Activated CD4-positive, alpha-beta T cell treated with anti-CD3 and anti-CD28 coated beads, Interleukin-2, amount 50 U/mL, for 24 hours (primary cell): ENCODE measurements at regions not wholly inside any gene's neighbourhood (a gene's known extent, or its start where the extent isn't known, plus 50 kb on each side); places are given as distances from the start of the nearest gene placed in this dataset.
"Not testable (repeated sequence)": the region's sequence is repeated elsewhere in the genome, so short reads cannot be mapped to it uniquely, and the experiment has no call there.

Experiments used
- DNase-seq, 2 donors: peaks; one replicate each; pipeline ENCODE4 v3.0.0-alpha.2; 2020; ENCODE audit warnings: low read depth in 1 of 2, low spot score in 1 of 2

- DNase-seq: no peak
Observed at GRCh38 chrX:65883556-65883955, 156.3 kb downstream of the VSIG4 start.

- no peak for DNase-seq
Observed at GRCh38 chrX:65879977-65880799, 159.7 kb downstream of the VSIG4 start.

GRCh38 chrX:65878456-65878855, 161.4 kb downstream of the VSIG4 start:
- DNase-seq: no peak

GRCh38 chrX:65877953-65878352, 161.9 kb downstream of the VSIG4 start:
- no peak for DNase-seq

GRCh38 chrX:65875614-65876013, 164.3 kb downstream of the VSIG4 start:
- not testable (repeated sequence) for DNase-seq

GRCh38 chrX:65874765-65875164, 165.1 kb downstream of the VSIG4 start:
- DNase-seq: no peak

- DNase-seq: no peak
Observed at GRCh38 chrX:65874110-65874509, 165.8 kb downstream of the VSIG4 start.

GRCh38 chrX:65873385-65873784, 166.5 kb downstream of the VSIG4 start:
- no peak for DNase-seq

- DNase-seq: no peak
Observed at GRCh38 chrX:65871671-65872311, 168.1 kb downstream of the VSIG4 start.

GRCh38 chrX:65870544-65870943, 169.3 kb downstream of the VSIG4 start:
- DNase-seq: not testable (repeated sequence)

- DNase-seq: no peak
Observed at GRCh38 chrX:65866773-65867172, 173.1 kb downstream of the VSIG4 start.

- no peak for DNase-seq
Observed at GRCh38 chrX:65866146-65866545, 173.7 kb downstream of the VSIG4 start.

GRCh38 chrX:65862638-65863037, 177.2 kb downstream of the VSIG4 start:
- no peak for DNase-seq

- no peak for DNase-seq
Observed at GRCh38 chrX:65859299-65859698, 180.6 kb downstream of the VSIG4 start.

GRCh38 chrX:65854437-65854836, 185.4 kb downstream of the VSIG4 start:
- DNase-seq: not testable (repeated sequence)

GRCh38 chrX:65851306-65851705, 183.9 kb downstream of the MSN start:
- DNase-seq: not testable (repeated sequence)

- not testable (repeated sequence) for DNase-seq
Observed at GRCh38 chrX:65850821-65851220, 183.4 kb downstream of the MSN start.

GRCh38 chrX:65846974-65847373, 179.5 kb downstream of the MSN start:
- no peak for DNase-seq

- DNase-seq: no peak
Observed at GRCh38 chrX:65841263-65841662, 173.8 kb downstream of the MSN start.

- no peak for DNase-seq
Observed at GRCh38 chrX:65838674-65839073, 171.2 kb downstream of the MSN start.

- no peak for DNase-seq
Observed at GRCh38 chrX:65837875-65838549, 170.6 kb downstream of the MSN start.

- DNase-seq: no peak
Observed at GRCh38 chrX:65831268-65831667, 163.8 kb downstream of the MSN start.
